Lung (tissue), 11 donors: ENCODE measurements at regions not wholly inside any gene's neighbourhood (a gene's known extent, or its start where the extent isn't known, plus 50 kb on each side); places are given as distances from the start of the nearest gene placed in this dataset.

ENCODE experiments used
- ATAC-seq: fragments of 200-7000 bp; cut with Tn5 transposase; one replicate; pipeline ENCODE4 v1.9.1; 2020; ENCODE audit warnings: moderate number of reproducible peaks; ENCODE audit not compliant: insufficient read depth, low FRiP score
- DNase-seq, 3 donors: peaks; one replicate each; pipeline ENCODE4 v3.0.0-alpha.2; 2013 to 2017
- H3K27ac ChIP-seq, 2 donors: one replicate each; pipeline ENCODE4 v1.5.1; 2013; ENCODE audit warnings: mild to moderate bottlenecking in 2 of 2, moderate library complexity in 2 of 2, control low read depth in 1 of 2, inconsistent platforms in 1 of 2, low read depth in 1 of 2, low read length in 1 of 2
- H3K27me3 ChIP-seq, 3 donors: one replicate each; pipeline ENCODE4 v1.5.1; 2013; ENCODE audit warnings: low read length in 2 of 3; ENCODE audit not compliant: control insufficient read depth in 3 of 3, insufficient read depth in 3 of 3
- H3K36me3 ChIP-seq, 4 donors: one replicate each; pipeline ENCODE4 v1.5.1; 2013; ENCODE audit warnings: low read length in 4 of 4, mild to moderate bottlenecking in 1 of 4, moderate library complexity in 1 of 4; ENCODE audit not compliant: control insufficient read depth in 4 of 4, insufficient read depth in 4 of 4
- H3K4me1 ChIP-seq, 5 donors: one replicate each; pipeline ENCODE4 v1.5.1; 2013; ENCODE audit warnings: low read length in 5 of 5, mild to moderate bottlenecking in 2 of 5, moderate library complexity in 1 of 5; ENCODE audit not compliant: control insufficient read depth in 5 of 5, insufficient read depth in 5 of 5
- H3K4me3 ChIP-seq: one replicate; pipeline ENCODE4 v1.5.1; 2013; ENCODE audit warnings: mild to moderate bottlenecking, control low read depth, moderate library complexity
- H3K9ac ChIP-seq, 2 donors: one replicate each; pipeline ENCODE4 v1.5.1; 2013; ENCODE audit warnings: low read length in 2 of 2, control low read depth in 1 of 2; ENCODE audit not compliant: insufficient read depth in 1 of 2
- H3K9me3 ChIP-seq, 4 donors: one replicate each; pipeline ENCODE4 v1.5.1; 2013; ENCODE audit warnings: low read length in 3 of 4, mild to moderate bottlenecking in 1 of 4, moderate library complexity in 1 of 4; ENCODE audit not compliant: control insufficient read depth in 4 of 4, insufficient read depth in 3 of 4
- WGBS, 2 donors: extraction: QIAGEN DNeasy Blood & Tissue Kit; methylation state at CpG; one replicate each; pipeline ENCODE4 v1.1.7; 2013; 5-methylcytosine and 5-hydroxymethylcytosine counted together
- TF ChIP-seq, protein P1 (sequence below): IDR thresholded peaks from 2 replicates; pipeline ENCODE4 v1.5.1; 2012; ENCODE audit warnings: mild to moderate bottlenecking; ENCODE audit errors: control extremely low read depth, extremely low read depth
- donor health status: control.
- donor health status: control.
- donor health status: Bipolar disorder and iron deficiency.
- donor health status: healthy.
- donor health status: DM: yes; HTN: yes; CAD: no.

DNA sequence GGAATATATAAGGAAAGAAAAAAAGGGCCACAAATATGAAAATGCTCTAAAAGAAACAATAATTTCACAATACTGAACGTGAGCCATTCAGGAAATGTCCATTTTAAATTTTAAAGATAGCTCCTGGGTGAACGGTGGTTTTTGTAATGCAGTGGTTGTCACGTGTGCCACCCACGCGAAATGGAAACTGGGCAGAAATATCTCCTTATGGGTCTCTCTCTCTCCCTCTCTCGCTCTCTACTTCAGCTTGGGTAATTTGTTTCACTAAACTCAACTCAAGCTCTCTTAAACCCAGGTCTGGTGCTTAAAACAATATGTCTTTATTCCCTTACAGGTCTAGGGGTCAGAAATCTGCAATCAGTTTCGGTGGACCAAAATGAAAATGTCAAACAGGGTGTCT lies 150.8 kb downstream of the OR2B2 start:
- peaks cover 0 to 12% (median 0%) of the 10 kb centered on the region in 3 donors for H3K27me3 ChIP-seq
- H3K4me3 ChIP-seq = no peak overlapping the region
- whole genome bisulfite sequencing, 2 donors = 47 to 53% methylated on average over 7 of the region's 7 CpGs
- H3K9ac ChIP-seq = no peak overlapping the region
- DNase-seq (no peak), ATAC-seq (no peak)
- peaks cover 0 to 2% (median 0%) of the 10 kb centered on the region in 4 donors for H3K9me3 ChIP-seq
- TF ChIP-seq, protein P1, sequence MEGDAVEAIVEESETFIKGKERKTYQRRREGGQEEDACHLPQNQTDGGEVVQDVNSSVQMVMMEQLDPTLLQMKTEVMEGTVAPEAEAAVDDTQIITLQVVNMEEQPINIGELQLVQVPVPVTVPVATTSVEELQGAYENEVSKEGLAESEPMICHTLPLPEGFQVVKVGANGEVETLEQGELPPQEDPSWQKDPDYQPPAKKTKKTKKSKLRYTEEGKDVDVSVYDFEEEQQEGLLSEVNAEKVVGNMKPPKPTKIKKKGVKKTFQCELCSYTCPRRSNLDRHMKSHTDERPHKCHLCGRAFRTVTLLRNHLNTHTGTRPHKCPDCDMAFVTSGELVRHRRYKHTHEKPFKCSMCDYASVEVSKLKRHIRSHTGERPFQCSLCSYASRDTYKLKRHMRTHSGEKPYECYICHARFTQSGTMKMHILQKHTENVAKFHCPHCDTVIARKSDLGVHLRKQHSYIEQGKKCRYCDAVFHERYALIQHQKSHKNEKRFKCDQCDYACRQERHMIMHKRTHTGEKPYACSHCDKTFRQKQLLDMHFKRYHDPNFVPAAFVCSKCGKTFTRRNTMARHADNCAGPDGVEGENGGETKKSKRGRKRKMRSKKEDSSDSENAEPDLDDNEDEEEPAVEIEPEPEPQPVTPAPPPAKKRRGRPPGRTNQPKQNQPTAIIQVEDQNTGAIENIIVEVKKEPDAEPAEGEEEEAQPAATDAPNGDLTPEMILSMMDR = no peak
- no peaks in the 10 kb centered on the region for H3K4me1 ChIP-seq
- no peak overlapping the region for H3K27ac ChIP-seq
- H3K36me3 ChIP-seq = no peaks in the 10 kb centered on the region

DNA sequence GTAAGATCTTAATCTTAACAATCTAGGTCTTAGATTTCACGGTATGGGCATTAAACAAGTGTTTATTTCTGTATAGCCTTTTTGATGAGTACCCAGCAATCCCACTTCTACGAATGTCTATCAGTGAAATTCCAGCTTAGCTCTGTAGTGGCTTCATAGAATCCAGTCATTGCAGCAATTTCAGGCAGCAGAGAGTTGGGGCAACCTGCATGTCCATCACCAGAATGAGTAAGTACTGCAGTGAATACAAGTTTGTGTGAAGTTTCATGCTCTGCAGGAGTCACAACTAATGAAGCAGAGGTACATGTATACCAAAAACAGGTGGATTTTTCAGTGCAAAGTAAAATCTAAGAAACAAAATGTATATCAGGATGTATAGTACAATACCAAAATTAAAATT lies 151.7 kb downstream of the OR2B2 start:
- H3K27ac ChIP-seq = no peak overlapping the region
- peaks cover 0 to 2% (median 0%) of the 10 kb centered on the region in 4 donors for H3K9me3 ChIP-seq
- no peak overlapping the region for H3K4me3 ChIP-seq
- H3K9ac ChIP-seq = no peak overlapping the region
- no peaks in the 10 kb centered on the region for H3K4me1 ChIP-seq
- TF ChIP-seq, protein P1 = no peak
- DNase-seq (no peak), ATAC-seq (no peak)
- H3K36me3 ChIP-seq = no peaks in the 10 kb centered on the region
- 83 to 91% methylated on average over 2 of the region's 2 CpGs for WGBS, 2 donors
- H3K27me3 ChIP-seq = peaks cover 0 to 12% (median 0%) of the 10 kb centered on the region in 3 donors

DNA sequence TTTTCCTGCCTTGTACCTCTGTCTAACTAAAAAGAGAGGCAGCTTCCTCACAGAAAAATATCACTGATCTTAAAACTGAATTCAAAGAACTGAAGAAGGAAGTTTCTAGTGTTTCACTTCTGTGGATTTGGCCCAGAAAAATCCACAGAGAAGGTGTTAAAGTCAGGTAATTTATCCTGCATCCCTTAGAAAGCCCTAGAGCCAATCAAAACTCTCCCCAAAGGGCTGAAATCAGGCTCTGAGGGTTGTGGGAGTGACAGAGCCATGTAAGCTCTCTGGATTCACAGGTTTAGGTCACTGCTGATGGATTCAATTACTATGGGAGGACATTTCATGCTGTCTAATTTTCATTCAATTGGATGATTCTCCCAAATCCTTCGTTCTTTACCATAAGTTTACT lies 152.3 kb downstream of the OR2B2 start:
- no peak overlapping the region for H3K27ac ChIP-seq
- 92 to 94% methylated on average over 1 of the region's 1 CpG for WGBS, 2 donors
- ATAC-seq (no peak), DNase-seq (no peak)
- H3K9ac ChIP-seq = no peak overlapping the region
- H3K27me3 ChIP-seq = peaks cover 0 to 7% (median 2%) of the 10 kb centered on the region in 3 donors
- H3K36me3 ChIP-seq = no peaks in the 10 kb centered on the region
- H3K9me3 ChIP-seq = peaks cover 0 to 2% (median 0%) of the 10 kb centered on the region in 4 donors
- TF ChIP-seq, protein P1 = no peak
- no peaks in the 10 kb centered on the region for H3K4me1 ChIP-seq
- no peak overlapping the region for H3K4me3 ChIP-seq

DNA sequence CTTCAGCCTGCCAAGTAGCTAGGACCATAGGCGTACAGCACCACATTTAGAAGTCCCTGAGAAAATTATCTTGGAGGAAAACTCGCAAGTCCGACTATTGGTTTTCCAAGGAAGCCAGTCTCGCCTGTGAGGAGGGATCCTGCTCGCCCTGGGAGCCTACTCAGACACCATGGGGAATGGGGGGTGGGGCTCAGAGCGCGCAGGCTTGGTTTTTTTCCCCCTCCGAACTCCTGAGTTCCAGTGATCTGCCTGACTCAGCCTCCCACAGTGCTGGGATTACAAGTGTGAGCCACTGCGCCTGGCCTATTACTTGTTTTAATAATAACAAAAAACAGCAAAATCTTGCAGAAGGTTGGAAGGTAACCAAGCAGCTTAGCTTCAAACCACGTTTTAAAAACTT lies 153.7 kb downstream of the OR2B2 start:
- 83 to 90% methylated on average over 10 of the region's 10 CpGs for WGBS, 2 donors
- H3K27me3 ChIP-seq = peaks cover 0 to 7% (median 2%) of the 10 kb centered on the region in 3 donors
- no peak for ATAC-seq

More for the DNA sequence above, 153.7 kb downstream of the OR2B2 start:
- TF ChIP-seq, protein P1 = no peak
- H3K36me3 ChIP-seq = no peaks in the 10 kb centered on the region
- no peak overlapping the region for H3K4me3 ChIP-seq
- no peak overlapping the region for H3K9ac ChIP-seq
- no peaks in the 10 kb centered on the region for H3K4me1 ChIP-seq
- no peak overlapping the region for H3K27ac ChIP-seq
- peaks cover 0 to 2% (median 0%) of the 10 kb centered on the region in 4 donors for H3K9me3 ChIP-seq
- no peak for DNase-seq
